GM18867 (cell line): ENCODE measurements at regions not wholly inside any gene's neighbourhood (a gene's known extent, or its start where the extent isn't known, plus 50 kb on each side); places are given as distances from the start of the nearest gene placed in this dataset.
A peak's percentile ranks its signal among the peaks of the same experiment; 100 is the strongest.

Experiments used
- ATAC-seq: cut with Tn5 transposase; IDR thresholded peaks from one replicate; pipeline ENCODE4 v1.9.1; 2021; ENCODE audit warnings: mild to moderate bottlenecking, moderate library complexity; ENCODE audit not compliant: unreplicated experiment

DNA sequence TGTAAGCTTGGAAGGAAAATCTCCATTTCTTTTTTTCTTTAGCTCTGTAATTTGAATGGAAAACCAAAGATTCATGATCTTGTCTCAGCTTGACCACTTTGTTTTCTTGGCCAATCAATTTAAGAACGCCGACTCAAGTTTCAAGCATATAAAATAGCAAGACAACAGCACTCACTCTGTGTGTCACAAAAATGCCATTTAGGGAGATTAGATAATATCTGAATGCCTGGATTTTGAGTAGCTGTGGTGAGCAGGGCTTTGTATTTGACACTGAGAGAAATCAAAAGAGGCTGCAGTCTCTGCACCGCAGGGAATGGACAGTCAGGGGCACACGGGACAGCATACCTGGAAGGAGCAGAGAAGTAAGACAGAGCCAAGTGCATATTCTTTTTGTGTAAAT is 209.5 kb upstream of the SLC10A2 start:
- no peak for ATAC-seq

DNA sequence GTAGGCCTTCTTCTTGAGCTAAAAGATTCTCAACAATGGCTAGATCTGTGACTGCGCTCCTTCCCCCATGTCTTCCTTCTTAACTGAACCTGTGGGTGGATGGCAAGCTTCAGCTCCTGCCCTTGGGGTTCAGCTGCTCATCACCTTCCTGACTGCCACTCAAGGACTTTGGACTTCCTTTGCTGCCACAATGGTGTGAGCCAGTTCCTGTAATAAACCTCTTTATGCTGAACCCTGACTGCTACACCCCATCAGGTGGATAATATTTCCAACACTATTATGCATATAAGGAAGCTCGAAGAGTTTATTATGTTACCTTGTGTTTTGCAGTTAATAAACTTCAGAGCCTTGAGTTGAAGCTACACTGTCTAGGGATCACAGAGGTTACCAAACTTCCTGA is 208.9 kb upstream of the SLC10A2 start:
- ATAC-seq, result no peak

DNA sequence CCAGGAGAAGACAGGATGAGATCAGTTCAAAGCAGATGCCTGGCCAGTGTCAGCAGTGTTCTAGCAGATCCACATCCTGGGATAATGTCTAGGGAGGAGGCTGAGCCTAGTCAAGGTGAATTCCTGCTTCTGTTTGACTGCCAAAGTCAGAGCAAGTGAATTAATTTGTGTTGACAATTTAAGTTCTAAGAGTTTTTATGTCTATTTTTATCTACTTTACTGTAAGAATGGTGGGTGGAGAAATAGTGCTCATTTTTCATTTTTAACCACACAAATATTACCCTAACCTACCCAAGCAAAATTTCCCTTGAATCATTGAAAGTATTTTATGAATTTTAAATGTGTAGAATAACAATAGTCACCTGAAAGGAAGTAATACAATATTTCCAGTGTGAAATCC is 207.6 kb upstream of the SLC10A2 start:
- peak; percentile 19 for ATAC-seq

DNA sequence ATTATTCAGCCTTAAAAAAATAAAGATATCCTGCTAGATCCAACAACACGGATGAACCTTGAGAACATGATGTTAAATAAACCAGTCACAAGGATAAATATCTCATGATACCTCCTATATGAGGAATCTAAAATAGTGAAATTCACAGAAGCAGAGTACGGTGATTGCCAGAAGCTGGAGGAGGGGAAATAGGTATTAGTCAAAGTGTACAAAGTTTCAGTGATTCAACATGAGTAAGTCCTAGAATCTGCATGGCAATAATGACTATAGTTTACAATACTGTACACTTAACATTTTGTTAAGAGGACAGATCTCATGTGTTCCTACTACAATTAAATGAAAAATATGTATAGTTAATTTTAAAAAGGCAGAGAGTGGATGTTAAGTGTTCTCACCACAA is 206.6 kb upstream of the SLC10A2 start:
- ATAC-seq, result peak; percentile 31

DNA sequence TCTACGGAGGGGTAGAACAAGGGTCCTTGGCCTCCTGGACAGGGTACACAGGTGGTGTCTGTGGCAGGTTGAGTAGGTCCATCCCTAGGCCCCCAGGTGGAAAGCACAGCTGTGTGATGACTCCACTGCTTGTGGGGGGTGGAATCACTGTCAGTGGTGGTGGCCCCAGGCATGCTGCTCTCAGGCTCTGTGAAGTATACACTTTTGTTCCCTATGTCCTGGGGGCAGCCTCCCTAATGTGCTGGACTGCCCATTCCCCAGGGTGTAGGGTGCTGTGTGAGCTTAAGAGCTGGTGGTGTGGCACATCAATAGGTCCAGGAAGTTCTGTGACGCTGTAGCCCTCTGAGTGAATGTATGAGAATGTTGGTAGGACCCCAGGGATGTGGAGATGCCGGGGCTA is 197.2 kb upstream of the SLC10A2 start:
- no peak for ATAC-seq

DNA sequence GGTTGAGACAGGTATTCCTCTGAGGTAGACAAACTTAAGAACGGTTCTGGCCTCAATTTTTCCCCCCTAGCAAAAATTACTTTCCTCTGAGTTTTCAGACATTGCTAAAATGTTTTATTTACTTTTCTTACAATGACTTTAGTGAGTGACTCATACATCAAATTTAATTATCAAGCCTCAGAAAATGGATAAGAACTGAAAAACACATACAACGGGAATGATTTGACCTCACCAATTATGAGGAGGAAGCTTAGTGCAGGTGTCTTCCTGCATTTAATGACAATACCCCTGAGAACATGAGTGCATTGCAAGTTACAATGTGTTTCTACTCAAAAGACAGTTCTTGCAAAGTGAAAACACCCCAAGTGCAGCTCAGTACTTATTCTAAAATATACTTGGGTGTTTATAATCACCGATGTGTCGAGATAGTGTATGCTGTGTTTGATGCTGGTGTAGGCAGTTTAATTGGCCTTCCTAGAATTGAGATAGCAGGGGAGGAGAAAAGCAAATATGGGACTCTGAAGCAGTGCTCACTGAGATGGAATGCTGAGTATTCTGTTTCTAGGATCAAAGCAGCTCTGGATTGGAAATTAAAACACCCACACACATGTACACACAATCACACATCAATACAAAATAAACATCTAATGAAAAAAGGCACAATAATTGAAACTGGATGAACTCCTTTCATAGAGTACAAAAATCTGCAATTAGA is 189.5 kb upstream of the SLC10A2 start:
- ATAC-seq, result no peak

DNA sequence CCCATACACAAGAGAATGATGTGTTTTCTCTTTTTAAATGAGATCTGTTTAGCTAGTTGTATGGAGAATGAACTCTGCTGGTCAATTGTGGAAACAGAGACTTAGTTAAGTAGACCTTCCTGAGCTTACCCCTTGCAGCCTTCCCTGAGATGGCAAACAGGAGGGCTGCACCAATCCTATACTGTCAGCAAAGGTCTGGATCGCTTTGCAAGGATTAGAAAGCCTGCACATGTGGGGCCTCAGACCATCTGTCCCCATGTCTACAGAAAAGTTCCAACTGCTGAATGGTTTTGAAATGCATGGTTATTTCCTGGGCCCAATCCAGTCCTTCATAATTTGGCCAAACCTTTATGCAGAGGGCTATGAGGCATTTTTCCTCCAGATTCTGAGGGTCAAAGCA is 183.9 kb upstream of the SLC10A2 start:
- ATAC-seq, result no peak

DNA sequence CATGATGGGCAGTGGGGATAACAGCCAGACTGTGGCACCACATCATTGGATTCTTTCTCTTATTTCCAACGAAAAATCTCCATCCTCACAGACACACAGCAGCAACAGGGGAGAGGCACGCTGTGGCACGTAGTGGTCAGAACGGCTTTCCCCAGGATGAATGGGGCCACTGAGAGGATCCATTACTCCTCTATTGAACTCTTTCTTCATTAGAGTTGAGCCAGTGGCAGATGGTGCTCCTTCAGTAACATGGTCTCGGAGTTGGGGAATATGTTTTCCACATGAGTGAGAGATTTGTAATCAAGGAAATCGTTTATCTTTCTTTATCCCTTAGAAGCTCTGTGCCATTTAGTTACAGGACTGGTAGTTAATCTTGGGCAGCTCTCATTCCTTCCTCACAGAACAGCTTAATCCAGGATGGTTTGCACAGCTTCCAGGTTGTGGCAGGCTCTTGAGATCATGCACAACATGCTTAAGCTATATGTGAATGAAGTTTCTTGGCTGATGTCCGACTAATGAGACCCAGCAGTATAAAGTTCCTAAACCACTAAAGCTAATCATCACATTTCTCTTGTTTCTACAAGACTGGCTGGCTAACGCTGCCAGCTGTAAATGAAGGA is 180.5 kb upstream of the SLC10A2 start:
- no peak for ATAC-seq

DNA sequence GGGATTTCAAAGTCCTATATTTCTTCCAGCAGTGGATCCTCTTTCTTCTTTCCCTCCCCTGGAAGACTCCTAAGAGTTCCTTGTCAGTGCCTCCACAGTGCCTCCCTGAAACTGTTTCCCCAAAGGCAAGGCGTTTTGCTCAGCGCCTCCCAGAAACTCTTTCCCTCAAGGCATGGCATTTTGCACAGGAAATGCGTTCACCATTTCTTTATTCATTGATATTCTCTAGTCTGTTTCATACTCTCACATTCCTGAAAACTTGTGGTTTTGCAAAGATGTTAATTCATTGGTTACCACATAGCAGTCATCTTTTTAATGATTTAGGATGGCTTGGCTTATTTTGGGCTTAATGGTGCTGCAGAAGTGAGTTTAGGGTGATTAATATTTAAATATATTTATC is 177.3 kb upstream of the SLC10A2 start:
- no peak for ATAC-seq

DNA sequence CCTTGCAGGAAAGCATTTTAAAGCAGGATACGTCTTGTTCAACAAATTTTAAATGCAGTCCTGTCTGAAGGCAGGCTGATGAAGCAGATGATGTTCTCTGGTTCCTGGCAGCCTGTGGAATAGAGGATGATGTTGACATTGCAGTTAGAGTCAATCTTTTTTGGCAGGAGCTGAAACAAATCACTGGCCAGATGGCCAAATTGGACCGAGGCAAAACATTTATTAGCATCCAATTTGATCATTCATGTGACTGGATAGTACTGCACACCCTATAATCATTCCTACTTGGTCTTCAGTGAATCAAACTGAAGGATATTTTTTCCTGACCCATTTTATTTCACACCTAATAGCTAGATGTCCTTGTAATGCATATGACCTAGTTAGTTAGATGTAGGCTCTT is 172.2 kb upstream of the SLC10A2 start:
- ATAC-seq, result no peak

DNA sequence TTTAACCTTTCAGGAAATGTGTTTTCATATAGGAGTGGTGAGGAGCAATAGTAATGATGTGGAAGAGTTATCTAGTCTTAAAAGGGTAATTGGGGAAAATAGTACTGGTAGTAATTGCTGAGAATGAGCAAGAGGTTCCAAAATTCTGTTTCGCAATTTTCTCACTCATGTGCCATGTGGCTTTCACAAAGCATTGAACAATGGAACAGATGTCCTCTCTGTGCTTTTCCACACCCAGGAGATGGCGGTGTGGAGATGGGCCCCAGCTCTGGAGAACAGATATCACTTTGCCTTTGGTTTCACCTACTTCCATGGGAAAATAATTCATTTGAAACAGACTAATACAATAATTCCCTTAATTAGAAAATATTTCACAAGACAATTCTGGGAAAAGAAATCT is 170.0 kb upstream of the SLC10A2 start:
- no peak for ATAC-seq

DNA sequence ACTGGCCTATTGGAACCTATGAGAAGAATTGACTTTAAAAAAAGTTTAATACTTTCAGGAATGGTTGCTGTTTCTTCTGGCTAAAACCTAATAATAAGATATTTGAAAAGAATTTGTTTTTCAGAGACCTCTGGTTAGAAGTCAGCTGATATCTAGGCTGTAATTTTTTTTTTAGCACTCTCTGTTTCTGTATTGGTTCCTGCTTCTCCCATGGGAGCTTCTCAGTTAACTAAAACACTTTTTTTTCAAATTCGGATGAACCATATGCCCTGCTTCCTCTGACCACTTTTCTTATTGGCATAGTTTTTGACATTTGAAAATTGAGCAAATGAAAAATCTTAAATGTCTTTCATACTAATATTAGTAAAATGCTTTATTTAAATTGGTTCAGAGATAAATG is 163.5 kb upstream of the SLC10A2 start:
- no peak for ATAC-seq

DNA sequence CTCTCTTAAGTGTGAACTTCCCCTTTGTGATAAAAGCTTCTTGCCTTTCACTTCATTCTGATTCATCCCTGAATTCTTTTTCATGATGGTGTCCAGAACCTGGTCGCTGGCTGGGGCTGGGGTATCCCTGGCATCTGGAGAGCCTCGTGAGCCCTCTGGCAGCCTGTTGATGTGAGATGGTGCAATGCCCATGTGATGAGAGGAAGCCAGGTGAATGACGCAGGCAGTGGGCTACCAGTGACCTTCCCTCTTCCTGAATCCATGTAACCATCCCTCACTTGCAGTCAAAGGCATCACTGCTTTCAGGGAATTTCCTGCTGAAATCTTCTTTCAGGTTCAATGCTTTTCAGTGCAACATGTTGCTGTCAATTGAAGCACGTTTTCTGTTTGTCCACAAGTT is 158.6 kb upstream of the SLC10A2 start:
- no peak for ATAC-seq

DNA sequence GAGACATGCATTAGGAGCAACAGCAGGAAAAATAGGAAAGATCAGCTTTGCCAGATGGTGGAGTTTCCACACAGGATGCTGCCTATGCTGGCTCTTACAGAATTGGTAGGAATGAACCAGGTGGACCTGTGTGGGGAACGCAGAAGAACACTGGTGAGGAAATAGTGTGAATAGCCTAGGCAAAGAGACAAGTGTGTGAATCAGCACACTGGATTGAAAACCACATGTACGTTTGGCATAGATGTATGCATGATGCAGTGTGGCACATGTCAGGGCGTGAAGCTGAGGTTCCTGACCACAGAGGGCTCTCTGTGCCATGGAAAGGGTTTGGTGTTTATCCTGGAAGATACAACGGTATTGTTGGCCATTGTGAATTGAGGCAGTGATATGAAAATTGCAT is 156.5 kb upstream of the SLC10A2 start:
- no peak for ATAC-seq

DNA sequence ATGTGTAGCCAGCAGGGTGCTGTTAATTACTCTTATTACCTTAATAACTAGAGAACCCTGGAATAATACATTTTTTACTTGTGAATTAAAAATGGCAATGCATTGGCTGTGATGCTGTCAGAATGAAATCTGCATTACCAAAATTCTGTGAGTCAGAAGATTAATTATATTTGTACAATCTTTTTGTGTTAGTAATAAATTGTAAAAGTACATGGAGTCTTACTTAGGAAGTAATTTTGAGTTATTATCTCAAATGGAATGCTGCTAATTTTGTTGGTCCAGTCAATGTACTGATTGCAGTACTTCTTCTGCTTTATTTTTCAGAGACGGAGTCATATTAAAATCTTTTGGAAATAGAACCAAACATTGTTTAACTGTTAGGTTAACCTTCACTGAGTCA is 152.0 kb upstream of the SLC10A2 start:
- ATAC-seq, result no peak

DNA sequence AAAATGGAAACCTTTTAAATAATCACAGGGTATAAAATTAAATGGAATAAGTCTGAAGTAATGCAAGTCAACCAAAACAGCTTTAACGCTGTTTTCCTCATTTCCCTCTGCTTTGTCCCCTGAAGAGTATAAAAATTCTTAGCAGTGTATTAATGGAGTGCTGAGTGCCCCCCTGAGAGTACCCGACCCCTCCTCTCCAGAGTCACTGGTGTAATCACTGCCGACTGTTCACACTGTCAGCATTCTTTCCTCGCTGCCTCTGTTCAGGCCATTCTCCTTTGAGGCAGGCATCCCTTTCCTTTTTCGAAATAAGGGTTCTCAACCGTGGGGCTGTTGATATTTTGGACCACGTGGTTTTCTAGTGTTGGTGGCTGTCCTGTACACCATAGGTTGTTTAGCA is 146.9 kb upstream of the SLC10A2 start:
- no peak for ATAC-seq

DNA sequence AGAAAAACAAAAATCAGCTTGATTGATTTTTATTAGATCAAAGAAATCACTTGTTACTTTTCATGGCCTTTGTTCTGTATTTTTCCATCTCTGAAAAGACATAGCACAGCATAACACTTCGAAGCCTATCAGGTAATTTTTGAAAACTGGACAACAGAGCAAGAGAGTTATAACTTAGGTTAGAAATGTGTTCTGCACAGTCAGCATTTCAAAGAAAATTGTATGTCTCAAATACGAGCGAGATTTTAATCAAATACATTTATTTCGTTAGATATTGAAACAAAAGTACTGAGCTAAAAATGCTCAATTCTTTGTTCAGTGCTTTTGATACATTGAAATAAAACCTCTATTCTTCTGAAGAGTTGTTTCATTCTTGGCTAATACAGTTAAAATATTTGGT is 144.1 kb upstream of the SLC10A2 start:
- ATAC-seq, result no peak

DNA sequence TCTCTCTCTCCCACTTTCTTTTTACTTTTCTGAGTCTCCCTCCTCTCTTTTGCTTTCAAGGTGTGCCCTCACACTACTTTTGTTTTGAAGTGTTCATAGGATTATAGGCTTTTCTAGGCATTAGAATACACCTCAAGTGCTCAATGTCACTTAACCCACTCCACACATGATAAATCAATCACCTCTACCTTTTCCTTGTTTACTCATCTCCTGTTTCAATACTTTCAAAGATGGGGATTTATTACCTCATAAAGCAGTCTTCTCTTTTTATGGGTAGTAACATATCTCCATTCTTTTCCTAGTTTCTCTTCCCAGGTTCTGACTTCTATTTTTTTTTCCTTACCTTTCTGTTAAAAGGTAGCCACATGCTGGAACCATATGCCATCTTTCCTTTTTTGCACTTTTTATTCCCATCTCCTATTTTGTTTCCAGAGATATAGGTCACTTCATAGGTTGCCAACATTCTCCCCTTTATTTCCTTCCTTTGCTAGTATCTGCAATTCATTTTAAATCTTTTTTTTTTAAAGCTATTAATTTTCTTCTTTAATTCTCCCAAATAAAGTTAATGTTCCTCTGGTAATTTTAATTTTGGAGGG is 137.6 kb upstream of the SLC10A2 start:
- no peak for ATAC-seq

DNA sequence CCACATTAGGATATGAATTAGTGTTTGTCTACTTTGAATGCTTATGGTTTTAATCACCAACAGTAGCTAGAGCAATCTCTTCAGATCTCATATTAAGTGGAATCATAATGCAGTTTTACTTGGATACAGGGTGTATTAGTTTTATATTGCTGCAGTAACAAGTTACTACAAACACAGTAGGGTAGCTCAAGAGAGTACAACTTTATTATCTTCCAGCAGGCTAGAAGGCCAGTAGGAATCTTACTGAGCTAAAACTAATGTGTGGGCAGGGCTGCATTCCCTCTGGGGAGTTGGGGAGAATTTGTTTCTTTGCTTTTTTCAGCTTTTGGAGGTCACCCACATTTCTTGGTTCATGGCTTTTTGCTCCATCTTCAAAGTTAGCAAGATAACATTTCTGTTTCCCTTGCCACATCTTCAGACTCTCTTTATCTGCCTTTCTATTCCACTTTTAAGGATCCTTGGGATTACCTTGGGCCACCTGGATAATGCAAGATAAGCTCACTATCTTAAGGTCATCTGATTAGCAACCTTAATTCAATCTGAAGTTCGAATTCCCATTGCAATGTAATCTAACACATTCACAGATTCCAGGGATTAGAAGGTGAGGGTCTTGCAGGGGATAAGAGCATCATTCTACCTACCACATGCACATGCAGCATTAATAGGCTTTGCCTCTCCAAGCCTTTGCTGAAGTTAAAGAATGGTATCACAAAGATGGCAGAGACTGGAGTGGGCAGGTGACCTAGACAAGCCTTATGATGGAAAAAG is 134.1 kb upstream of the SLC10A2 start:
- ATAC-seq, result no peak

DNA sequence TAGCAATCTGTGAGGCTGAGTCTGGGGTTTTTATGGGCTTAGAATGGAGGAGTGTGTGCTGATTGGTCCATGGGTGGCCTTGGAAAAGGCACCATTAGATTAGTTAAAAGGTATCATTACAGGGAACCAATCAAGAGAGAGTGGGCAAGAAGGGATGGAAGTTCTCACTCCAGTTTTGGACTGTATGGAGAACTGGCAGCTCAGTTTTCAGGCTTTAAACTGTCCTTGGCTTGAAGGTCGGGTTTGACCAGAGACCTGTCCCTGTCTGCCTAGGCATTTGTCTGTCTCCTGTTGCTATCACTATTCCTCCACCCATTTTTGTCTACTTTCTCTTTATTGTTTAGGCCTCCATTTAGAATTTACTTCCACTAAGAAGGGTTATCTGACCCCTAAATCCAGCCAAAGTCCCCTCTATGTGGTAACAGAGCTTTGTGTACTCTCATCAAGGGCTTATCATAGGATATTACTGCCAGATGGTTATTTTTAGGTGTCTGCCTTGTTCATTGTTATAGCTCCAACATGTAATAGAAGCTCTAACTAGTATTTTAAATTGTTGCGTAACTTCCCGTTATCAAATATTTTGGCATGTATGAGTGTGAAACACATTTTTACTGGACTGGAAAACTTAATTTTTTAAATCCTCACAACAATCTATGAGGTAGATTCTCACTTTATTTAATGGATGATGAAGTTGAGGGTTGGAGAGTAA is 133.3 kb upstream of the SLC10A2 start:
- ATAC-seq, result no peak

DNA sequence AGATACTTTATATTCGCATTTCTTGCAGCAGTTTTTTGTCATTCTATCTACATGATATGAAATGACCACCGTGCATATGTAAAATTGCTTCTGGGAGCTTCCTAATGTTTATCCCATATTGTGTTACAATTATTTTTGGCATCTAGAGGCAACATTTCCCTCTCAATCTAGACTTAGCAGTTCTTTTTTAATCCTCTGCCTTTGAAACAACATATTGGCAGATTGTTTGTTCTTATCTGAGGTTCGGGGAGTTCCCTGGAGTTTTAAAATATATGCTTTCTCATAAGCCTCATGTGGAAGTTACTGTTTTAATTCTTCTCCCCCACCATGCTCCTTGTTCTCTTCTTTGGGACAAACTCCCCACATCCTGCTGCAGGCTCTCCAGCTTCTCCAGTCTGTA is 130.1 kb upstream of the SLC10A2 start:
- ATAC-seq, result no peak
